ENCODE measurements at regions not wholly inside any gene's neighbourhood (a gene's known extent, or its start where the extent isn't known, plus 50 kb on each side); places are given as distances from the start of the nearest gene placed in this dataset.

DNA sequence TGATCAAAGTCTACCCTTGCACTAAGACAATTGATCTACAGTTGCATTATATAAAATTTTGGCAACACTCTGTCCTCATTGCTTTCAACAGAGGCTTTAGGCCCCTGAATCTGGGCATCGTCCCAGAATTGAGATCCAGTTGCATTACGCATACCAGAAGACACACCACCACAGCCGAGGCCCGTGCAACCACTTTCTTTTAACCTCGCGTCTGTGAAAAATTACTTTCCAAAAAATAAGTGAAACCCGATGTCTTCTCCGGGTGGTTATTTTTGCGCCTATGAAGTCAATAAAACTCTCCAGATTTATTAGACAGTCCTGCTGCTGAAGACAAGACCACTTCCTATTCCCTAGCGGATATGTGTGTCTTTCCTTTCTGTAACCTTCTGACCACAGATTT is 52.1 kb upstream of the NFIB start:
- TF ChIP-seq, protein P1, sequence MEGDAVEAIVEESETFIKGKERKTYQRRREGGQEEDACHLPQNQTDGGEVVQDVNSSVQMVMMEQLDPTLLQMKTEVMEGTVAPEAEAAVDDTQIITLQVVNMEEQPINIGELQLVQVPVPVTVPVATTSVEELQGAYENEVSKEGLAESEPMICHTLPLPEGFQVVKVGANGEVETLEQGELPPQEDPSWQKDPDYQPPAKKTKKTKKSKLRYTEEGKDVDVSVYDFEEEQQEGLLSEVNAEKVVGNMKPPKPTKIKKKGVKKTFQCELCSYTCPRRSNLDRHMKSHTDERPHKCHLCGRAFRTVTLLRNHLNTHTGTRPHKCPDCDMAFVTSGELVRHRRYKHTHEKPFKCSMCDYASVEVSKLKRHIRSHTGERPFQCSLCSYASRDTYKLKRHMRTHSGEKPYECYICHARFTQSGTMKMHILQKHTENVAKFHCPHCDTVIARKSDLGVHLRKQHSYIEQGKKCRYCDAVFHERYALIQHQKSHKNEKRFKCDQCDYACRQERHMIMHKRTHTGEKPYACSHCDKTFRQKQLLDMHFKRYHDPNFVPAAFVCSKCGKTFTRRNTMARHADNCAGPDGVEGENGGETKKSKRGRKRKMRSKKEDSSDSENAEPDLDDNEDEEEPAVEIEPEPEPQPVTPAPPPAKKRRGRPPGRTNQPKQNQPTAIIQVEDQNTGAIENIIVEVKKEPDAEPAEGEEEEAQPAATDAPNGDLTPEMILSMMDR (IDR thresholded peaks at IDR 0.05; ENCODE audit: insufficient read depth, low read length, poor library complexity, severe bottlenecking): no peak
- no peak for TF ChIP-seq EZH2phosphoT487 (conservative IDR thresholded peaks at IDR 0.05; ENCODE audit: low read length)
